ENCODE measurements at regions not wholly inside any gene's neighbourhood (a gene's known extent, or its start where the extent isn't known, plus 50 kb on each side); places are given as distances from the start of the nearest gene placed in this dataset.

DNA sequence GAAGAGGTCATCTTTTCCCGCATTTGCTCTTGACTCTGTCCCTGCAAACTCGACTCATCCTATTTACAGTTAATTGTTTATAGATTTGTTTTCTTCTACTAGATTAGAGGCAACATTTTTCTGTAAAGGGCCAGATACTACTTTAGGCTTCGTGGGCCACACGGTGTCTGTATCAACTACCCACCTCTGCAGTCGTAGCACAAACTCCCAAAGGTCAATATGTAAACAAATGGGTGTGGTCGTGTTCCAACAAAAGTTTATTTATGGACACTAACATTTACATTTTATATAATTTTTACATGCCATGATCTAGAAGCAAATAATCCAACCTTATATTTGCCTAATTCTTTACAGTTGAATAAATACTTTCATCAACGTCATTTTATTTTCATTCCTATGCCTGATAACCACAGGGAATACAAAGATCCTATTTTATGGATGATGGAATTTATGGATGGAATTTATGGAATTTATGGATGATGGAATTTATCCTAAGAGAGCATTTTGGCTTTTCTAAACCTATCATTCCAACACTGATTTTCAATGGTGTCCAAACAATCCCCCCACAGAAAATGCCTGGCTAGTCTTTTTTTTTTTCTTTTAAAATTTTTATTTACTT, 232.8 kb downstream of the MYLK4 start:
- in situ Hi-C loops (cut with HindIII; ENCODE audit: low pct_unique_long_range_greater_than_20kb, low sequenced_read_pairs) (no loop called here), intact Hi-C loops (cut with micrococcal nuclease; ENCODE audit: unreplicated experiment) (no loop called here)
- TF ChIP-seq, protein P1, sequence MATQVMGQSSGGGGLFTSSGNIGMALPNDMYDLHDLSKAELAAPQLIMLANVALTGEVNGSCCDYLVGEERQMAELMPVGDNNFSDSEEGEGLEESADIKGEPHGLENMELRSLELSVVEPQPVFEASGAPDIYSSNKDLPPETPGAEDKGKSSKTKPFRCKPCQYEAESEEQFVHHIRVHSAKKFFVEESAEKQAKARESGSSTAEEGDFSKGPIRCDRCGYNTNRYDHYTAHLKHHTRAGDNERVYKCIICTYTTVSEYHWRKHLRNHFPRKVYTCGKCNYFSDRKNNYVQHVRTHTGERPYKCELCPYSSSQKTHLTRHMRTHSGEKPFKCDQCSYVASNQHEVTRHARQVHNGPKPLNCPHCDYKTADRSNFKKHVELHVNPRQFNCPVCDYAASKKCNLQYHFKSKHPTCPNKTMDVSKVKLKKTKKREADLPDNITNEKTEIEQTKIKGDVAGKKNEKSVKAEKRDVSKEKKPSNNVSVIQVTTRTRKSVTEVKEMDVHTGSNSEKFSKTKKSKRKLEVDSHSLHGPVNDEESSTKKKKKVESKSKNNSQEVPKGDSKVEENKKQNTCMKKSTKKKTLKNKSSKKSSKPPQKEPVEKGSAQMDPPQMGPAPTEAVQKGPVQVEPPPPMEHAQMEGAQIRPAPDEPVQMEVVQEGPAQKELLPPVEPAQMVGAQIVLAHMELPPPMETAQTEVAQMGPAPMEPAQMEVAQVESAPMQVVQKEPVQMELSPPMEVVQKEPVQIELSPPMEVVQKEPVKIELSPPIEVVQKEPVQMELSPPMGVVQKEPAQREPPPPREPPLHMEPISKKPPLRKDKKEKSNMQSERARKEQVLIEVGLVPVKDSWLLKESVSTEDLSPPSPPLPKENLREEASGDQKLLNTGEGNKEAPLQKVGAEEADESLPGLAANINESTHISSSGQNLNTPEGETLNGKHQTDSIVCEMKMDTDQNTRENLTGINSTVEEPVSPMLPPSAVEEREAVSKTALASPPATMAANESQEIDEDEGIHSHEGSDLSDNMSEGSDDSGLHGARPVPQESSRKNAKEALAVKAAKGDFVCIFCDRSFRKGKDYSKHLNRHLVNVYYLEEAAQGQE (IDR thresholded peaks at IDR 0.05; ENCODE audit: insufficient read depth in 1 of 2, low read depth in 2 of 2, low read length in 1 of 2), result no peak
- TF ChIP-seq POLR2AphosphoS5 (IDR thresholded peaks at IDR 0.05; ENCODE audit: low read depth, low read length), result no peak
- no peak for TF ChIP-seq SIN3A (IDR thresholded peaks at IDR 0.05; ENCODE audit: borderline replicate concordance, insufficient read depth, low read depth, low read length)
- TF ChIP-seq, protein P2, sequence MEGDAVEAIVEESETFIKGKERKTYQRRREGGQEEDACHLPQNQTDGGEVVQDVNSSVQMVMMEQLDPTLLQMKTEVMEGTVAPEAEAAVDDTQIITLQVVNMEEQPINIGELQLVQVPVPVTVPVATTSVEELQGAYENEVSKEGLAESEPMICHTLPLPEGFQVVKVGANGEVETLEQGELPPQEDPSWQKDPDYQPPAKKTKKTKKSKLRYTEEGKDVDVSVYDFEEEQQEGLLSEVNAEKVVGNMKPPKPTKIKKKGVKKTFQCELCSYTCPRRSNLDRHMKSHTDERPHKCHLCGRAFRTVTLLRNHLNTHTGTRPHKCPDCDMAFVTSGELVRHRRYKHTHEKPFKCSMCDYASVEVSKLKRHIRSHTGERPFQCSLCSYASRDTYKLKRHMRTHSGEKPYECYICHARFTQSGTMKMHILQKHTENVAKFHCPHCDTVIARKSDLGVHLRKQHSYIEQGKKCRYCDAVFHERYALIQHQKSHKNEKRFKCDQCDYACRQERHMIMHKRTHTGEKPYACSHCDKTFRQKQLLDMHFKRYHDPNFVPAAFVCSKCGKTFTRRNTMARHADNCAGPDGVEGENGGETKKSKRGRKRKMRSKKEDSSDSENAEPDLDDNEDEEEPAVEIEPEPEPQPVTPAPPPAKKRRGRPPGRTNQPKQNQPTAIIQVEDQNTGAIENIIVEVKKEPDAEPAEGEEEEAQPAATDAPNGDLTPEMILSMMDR (IDR thresholded peaks at IDR 0.05), result no peak
- TF ChIP-seq TCF7L2 (IDR thresholded peaks at IDR 0.05; ENCODE audit: low read depth, low read length), result no peak
- Histone ChIP-seq H3K9me3 (ENCODE audit: control insufficient read depth, insufficient read depth, low read depth, low read length) (peaks cover 6% of the 10 kb centered on the region; the same call in 1 of the 2 replicates), H3K36me3 (ENCODE audit: control insufficient read depth, insufficient read depth, low read length) (no peaks in the 10 kb centered on the region), H3K27ac (ENCODE audit: low read length) (no peak overlapping the region), H3K4me3 (ENCODE audit: low read depth in 2 of 2, low read length in 2 of 2) (no peak overlapping the region), H3K27me3 (ENCODE audit: control insufficient read depth, insufficient read depth, low read length) (no peaks in the 10 kb centered on the region), H3K4me1 (ENCODE audit: control insufficient read depth, insufficient read depth, low read length) (no peaks in the 10 kb centered on the region)
- ChIA-PET POLR2A (no interaction called here), CTCF (no interaction called here)
- no peak for DNase-seq (ENCODE audit: low read depth, low spot score)
- BruUV-seq (replicated peaks), result no TSS peak
- no peak for ATAC-seq

DNA sequence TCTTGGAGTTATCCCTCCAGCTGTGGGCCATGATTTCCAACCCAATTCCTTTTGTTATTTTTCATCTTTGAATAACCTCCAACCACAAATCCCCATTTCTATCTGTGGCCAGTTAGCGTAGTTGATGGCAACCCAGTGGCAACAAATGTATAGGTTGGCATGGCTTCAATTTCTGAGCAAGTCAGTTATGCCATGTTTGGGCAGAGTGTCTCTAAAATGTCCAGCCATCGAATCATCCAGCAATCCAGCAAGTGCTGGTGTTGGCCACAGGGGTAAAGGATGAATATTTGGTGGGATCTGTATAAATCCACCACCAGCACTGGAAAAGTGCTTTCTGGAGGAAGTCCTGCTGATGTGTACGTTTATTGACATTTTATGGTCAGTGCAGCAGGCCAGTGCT, 233.3 kb downstream of the MYLK4 start:
- no TSS peak for BruUV-seq (replicated peaks)
- Histone ChIP-seq H3K4me1 (ENCODE audit: control insufficient read depth, insufficient read depth, low read length) (no peaks in the 10 kb centered on the region), H3K4me3 (ENCODE audit: low read depth in 2 of 2, low read length in 2 of 2) (no peak overlapping the region), H3K27ac (ENCODE audit: low read length) (no peak overlapping the region), H3K9me3 (ENCODE audit: control insufficient read depth, insufficient read depth, low read depth, low read length) (peaks cover 6% of the 10 kb centered on the region; the same call in 1 of the 2 replicates), H3K36me3 (ENCODE audit: control insufficient read depth, insufficient read depth, low read length) (no peaks in the 10 kb centered on the region), H3K27me3 (ENCODE audit: control insufficient read depth, insufficient read depth, low read length) (no peaks in the 10 kb centered on the region)
- CTCF ChIA-PET, result no interaction called here
- TF ChIP-seq, protein P1 (IDR thresholded peaks at IDR 0.05; ENCODE audit: insufficient read depth in 1 of 2, low read depth in 2 of 2, low read length in 1 of 2), result no peak
- TF ChIP-seq POLR2AphosphoS5 (IDR thresholded peaks at IDR 0.05; ENCODE audit: low read depth, low read length) (no peak), TCF7L2 (IDR thresholded peaks at IDR 0.05; ENCODE audit: low read depth, low read length) (no peak), SIN3A (IDR thresholded peaks at IDR 0.05; ENCODE audit: borderline replicate concordance, insufficient read depth, low read depth, low read length) (no peak)
- TF ChIP-seq, protein P2 (IDR thresholded peaks at IDR 0.05), result no peak
- no peak for DNase-seq (ENCODE audit: low read depth, low spot score)
- no peak for ATAC-seq
- in situ Hi-C loops (cut with HindIII; ENCODE audit: low pct_unique_long_range_greater_than_20kb, low sequenced_read_pairs) (no loop called here), intact Hi-C loops (cut with micrococcal nuclease; ENCODE audit: unreplicated experiment) (no loop called here)
- POLR2A ChIA-PET, result no interaction called here

Data from Panc1 (cell line).